SIG-M5 treated with dmso at 0.1 percent for 504 hours (cell line): ENCODE measurements at regions not wholly inside any gene's neighbourhood (a gene's known extent, or its start where the extent isn't known, plus 50 kb on each side); places are given as distances from the start of the nearest gene placed in this dataset.
A peak's percentile ranks its signal among the peaks of the same experiment; 100 is the strongest.

Experiments
- DNase-seq: peaks from one replicate; lab custom pipeline; 2025; ENCODE audit not compliant: unreplicated experiment; lab: John Stamatoyannopoulos, UW

DNA sequence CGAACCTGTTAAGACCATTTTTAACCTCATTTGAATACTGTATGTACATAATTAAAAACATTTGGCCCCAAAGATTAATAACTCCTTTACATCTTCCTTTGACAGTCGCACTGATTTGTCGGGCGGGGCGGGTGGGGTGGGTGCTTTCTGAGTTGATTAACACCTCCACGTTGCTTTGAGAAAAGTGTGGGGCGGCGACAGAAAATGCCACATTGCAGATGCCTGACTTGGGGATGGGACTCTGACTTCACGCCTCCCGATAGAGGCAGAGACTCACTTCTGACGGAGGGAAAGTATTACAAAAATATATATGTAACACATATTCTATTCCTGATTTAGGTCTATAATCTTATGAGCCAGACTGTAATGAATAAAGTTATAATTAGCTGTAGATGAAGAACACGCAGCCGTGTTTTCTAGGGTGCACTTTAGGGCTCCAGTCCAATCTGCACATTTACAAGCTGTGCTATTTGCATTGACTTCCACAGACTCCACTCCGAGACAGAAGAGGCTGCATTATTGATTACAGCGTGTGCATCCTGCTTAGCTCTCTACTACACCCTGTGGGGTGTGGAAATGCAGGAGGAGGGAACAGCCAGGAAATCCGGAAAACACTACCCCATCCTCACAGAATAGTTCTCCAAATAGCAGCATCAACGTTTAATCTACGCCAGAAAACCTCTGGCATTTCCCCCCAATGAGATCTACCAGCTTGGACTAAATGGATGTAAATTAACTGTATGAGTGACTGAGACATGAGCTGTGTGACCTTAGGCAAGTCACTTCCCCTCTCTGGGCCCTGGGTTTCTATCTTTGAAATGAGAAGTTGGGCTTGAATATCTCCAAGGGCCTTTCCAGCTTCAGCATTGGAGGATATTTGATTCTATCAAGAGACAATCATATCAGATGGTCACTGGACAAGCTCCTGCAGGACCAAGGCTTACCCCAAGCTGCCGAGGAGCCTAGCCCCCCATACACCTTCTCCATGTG is 308.0 kb downstream of the RRAGC start:
- DNase-seq, result no peak

- no peak for DNase-seq
Observed at GRCh38 chr1:38549191-38549590, 310.4 kb downstream of the RRAGC start.

GRCh38 chr1:38547321-38547720 is 312.3 kb downstream of the RRAGC start:
- no peak for DNase-seq

DNA sequence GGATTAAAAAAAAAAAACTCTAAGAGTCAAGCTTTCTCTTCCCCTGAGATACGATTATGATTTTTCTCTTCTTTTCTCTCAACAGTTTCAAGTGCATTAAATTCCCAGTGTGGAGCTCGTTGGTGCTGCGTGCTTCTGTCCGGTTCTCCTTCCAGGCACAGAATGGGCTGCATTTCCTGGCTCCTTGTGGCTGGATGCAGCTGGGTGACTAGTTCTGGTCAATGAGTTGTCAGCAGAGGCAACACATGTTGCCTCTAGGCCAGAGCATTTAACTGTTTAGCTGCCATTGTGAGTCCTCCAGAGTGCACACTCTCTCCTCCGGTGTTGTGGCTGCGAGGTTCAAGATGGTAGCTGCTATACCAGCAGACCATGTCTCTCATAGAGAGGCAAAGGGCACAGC is 312.9 kb downstream of the RRAGC start:
- no peak for DNase-seq

- no peak for DNase-seq
Observed at GRCh38 chr1:38541223-38541622, 318.3 kb downstream of the RRAGC start.

GRCh38 chr1:38539931-38540330 is 319.6 kb downstream of the RRAGC start:
- DNase-seq, result no peak

DNA sequence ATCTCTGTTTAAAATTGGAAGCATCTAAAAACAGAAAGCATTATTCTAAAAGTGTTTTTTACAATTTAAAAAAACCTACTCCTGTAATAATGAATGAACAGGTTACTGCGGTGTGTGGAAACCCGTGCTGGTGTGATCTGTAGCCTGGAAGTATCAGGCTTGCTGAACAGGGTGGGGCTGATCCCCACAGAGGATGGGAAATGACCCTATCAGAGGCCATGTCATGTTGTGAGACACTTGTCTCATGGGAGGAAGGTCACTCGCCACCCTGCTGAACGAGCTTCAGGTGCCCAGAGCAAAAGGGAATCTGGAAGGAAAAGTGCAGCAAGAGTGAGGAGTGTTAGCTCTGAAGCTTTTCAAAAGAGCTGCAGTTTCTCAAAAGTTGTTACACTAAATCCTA is 320.7 kb downstream of the RRAGC start:
- DNase-seq, result no peak

GRCh38 chr1:38536089-38536488 is 323.5 kb downstream of the RRAGC start:
- no peak for DNase-seq

DNA sequence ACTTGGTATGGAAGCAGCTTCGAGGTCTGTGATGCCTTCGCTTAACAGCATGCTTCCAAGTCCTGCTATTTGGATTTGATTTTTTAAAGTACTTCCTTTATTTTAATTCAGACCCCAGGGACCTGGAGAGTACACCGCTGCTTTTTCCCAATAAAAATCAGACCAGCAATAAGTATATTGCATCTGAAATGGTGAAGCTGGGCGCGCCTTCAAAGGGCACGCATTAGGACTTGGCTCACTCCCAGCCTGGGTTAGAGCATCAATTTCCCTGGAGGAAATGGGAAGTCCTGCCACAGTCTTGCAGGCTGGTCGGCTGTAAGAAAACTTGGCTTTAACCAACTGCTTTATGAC is 325.1 kb downstream of the RRAGC start:
- no peak for DNase-seq

- no peak for DNase-seq
Observed at GRCh38 chr1:38533772-38534472, 325.6 kb downstream of the RRAGC start.

GRCh38 chr1:38530957-38531356 is 328.6 kb downstream of the RRAGC start:
- DNase-seq, result no peak

GRCh38 chr1:38529946-38530345 is 329.6 kb downstream of the RRAGC start:
- no peak for DNase-seq

DNA sequence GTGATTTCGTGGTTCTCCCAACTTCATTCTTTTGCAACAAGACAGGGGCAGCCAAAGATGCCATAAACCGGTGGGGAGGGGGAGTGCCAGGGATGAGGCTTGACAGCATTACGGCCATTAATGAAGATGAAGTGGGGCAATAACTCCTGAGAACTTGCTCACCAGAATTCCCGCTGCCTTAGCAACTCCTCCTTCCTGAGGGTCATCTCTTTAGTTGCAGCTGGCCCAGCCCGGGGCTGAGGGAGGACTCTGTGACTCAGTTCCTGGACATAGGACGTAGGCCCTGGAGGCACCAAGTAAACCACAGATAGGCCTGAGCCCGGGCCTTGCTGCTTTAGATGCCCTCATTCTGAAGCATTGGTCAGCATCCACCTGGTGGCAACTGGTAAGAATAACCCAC is 330.2 kb downstream of the RRAGC start:
- no peak for DNase-seq

DNA sequence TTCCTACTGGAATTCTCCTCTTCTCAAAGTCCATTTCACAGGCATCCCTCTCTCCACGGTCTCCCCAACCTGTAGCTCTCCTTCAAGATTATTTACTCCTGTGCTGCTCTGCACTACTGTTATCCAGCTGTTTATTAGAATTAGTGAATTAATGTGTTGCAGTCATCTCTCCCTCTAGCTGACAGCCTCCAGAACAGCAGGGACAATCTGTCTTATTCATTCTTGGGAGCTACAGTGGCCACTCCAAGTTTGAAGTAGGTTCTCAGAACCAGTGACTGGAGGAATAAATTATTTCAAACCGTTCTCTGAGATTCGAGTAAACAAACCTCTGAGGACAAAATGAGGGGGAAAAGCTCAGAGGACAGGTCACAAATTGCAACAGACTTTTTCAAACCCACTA is 330.9 kb downstream of the RRAGC start:
- DNase-seq, result no peak

- peak; percentile 12 for DNase-seq
Observed at GRCh38 chr1:38527373-38527966, 332.1 kb downstream of the RRAGC start.

GRCh38 chr1:38526046-38526445 is 333.5 kb downstream of the RRAGC start:
- no peak for DNase-seq

- DNase-seq, result no peak
Observed at GRCh38 chr1:38525343-38526043, 334.1 kb downstream of the RRAGC start.

DNA sequence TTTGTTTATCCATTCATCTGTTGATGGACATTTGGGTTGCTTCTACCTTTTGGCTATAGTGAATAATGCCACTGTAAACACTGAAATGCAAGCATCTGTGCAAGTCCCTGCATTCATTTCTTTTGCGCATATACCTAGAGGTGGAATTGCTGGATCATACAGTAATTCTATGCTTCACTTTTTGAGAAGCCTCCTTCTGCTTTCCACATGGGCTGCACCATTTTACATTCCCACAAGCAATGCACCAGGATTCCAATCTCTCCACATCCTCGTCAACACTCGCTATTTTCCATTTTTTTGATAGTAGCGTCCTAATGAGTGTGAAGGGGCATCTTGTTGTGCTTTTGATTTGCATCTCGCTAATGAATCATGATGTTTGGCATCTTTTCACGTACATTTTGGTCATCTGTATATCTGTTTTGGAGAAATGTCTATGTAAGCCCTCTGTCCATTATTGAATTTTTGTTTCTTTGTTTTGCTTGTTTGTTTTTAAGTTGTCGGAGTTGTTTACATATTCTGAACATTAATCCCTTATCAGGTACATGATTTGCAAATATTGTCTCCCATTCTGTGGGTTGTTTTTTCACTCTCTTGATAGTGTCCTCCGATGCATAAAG is 335.4 kb downstream of the RRAGC start:
- no peak for DNase-seq

DNA sequence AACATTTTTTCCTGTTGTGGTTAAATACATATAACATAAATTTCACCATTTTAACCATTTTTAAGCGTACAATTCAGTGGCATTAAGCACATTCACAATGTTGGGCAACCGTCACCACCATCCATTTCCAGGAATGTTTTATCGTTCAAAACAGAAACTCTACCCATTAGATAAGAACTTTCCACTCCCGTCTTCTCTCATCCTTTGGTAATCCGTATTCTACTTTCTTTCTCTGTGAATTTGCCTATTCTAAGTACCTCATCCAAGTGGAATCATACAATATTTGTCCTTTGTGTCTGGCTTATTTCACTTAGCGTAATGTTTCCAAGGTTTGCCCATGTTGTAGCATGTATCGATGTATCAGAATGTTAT is 336.0 kb downstream of the RRAGC start:
- DNase-seq, result no peak

- no peak for DNase-seq
Observed at GRCh38 chr1:38522915-38523567, 336.5 kb downstream of the RRAGC start.
